ENCODE measurements at regions not wholly inside any gene's neighbourhood (a gene's known extent, or its start where the extent isn't known, plus 50 kb on each side); places are given as distances from the start of the nearest gene placed in this dataset.

DNA sequence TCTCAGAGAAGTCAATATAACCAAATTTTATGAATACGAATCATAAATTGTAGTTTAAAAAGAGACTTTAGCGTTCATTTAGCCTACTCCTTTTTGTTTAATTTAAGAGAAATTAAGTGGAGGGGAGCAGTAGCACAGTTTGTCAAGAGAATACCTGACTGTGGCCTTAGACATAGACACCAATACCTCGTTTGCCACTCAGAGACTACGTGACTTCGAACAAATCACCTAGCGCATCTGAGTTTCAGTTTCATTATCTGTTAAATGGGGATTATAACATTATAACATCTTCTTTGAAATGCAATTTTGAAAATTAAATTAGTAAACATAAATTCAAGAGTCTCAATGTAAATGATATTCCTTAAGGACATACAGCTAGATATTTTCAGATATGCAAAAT is 581.5 kb upstream of the VRK2 start (continued):
- TF ChIP-seq, protein P1, sequence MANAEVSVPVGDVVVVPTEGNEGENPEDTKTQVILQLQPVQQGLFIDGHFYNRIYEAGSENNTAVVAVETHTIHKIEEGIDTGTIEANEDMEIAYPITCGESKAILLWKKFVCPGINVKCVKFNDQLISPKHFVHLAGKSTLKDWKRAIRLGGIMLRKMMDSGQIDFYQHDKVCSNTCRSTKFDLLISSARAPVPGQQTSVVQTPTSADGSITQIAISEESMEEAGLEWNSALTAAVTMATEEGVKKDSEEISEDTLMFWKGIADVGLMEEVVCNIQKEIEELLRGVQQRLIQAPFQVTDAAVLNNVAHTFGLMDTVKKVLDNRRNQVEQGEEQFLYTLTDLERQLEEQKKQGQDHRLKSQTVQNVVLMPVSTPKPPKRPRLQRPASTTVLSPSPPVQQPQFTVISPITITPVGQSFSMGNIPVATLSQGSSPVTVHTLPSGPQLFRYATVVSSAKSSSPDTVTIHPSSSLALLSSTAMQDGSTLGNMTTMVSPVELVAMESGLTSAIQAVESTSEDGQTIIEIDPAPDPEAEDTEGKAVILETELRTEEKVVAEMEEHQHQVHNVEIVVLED (CRISPR knock-in tag; IDR thresholded peaks at IDR 0.05; ENCODE audit: borderline replicate concordance) = no peak
- TF ChIP-seq HDAC1 (CRISPR knock-in tag; IDR thresholded peaks at IDR 0.05) (no peak), IRF1 (CRISPR knock-in tag; IDR thresholded peaks at IDR 0.05; ENCODE audit: low read depth) (no peak), SRSF9 (IDR thresholded peaks at IDR 0.05; ENCODE audit: borderline replicate concordance, insufficient read depth, low read depth, low read length, poor library complexity, severe bottlenecking) (no peak)
- TF ChIP-seq, protein P2, sequence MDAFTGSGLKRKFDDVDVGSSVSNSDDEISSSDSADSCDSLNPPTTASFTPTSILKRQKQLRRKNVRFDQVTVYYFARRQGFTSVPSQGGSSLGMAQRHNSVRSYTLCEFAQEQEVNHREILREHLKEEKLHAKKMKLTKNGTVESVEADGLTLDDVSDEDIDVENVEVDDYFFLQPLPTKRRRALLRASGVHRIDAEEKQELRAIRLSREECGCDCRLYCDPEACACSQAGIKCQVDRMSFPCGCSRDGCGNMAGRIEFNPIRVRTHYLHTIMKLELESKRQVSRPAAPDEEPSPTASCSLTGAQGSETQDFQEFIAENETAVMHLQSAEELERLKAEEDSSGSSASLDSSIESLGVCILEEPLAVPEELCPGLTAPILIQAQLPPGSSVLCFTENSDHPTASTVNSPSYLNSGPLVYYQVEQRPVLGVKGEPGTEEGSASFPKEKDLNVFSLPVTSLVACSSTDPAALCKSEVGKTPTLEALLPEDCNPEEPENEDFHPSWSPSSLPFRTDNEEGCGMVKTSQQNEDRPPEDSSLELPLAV (CRISPR knock-in tag; conservative IDR thresholded peaks at IDR 0.05; ENCODE audit: low read depth) = no peak

- POLR2A ChIA-PET = no interaction called here
- no peak for ATAC-seq
- in situ Hi-C loops (cut with HindIII; ENCODE audit: extremely low pct_ligation_motif_present, low pct_unique_long_range_greater_than_20kb) = no loop called here
Measured at GRCh38 chr2:57465967-57466366, 580.6 kb upstream of the VRK2 start.

More at GRCh38 chr2:57465967-57466366, 580.6 kb upstream of the VRK2 start:
- Histone ChIP-seq H4K20me1 (ENCODE audit: insufficient read depth, low read length) (no peaks in the 10 kb centered on the region), H3K9me3 (ENCODE audit: low read length) (no peaks in the 10 kb centered on the region), H3K4me2 (ENCODE audit: low read depth, low read length) (no peak overlapping the region), H3K4me1 (ENCODE audit: insufficient read depth, low read length) (no peaks in the 10 kb centered on the region), H3K79me2 (ENCODE audit: insufficient read depth, low read length) (no peaks in the 10 kb centered on the region), H3K36me3 (replicated peaks in 1 of 2; ENCODE audit: control insufficient read depth in 1 of 2, insufficient read depth in 2 of 2, low read length in 2 of 2) (no peaks in the 10 kb centered on the region), H2AFZ (ENCODE audit: low read length) (no peak overlapping the region), H3K27me3 (ENCODE audit: control insufficient read depth in 1 of 2, insufficient read depth in 2 of 2, low read length in 2 of 2) (no peaks in the 10 kb centered on the region), H3K27ac (ENCODE audit: extremely low read length, insufficient read depth, low read length) (no peak overlapping the region), H3K4me3 (replicated peaks in 1 of 3; ENCODE audit: insufficient read depth in 1 of 3, low read depth in 2 of 3, low read length in 3 of 3) (no peak overlapping the region), H3K9ac (ENCODE audit: insufficient read depth, low read depth, low read length) (no peak overlapping the region)
- intact Hi-C loops (cut with micrococcal nuclease; ENCODE audit: unreplicated experiment) = no loop called here
- BruUV-seq (replicated peaks) = no TSS peak
- TF ChIP-seq TBL1XR1 (IDR thresholded peaks at IDR 0.05; ENCODE audit: borderline replicate concordance, low read length, partially characterized antibody) = no peak
- TF ChIP-seq, protein P3, sequence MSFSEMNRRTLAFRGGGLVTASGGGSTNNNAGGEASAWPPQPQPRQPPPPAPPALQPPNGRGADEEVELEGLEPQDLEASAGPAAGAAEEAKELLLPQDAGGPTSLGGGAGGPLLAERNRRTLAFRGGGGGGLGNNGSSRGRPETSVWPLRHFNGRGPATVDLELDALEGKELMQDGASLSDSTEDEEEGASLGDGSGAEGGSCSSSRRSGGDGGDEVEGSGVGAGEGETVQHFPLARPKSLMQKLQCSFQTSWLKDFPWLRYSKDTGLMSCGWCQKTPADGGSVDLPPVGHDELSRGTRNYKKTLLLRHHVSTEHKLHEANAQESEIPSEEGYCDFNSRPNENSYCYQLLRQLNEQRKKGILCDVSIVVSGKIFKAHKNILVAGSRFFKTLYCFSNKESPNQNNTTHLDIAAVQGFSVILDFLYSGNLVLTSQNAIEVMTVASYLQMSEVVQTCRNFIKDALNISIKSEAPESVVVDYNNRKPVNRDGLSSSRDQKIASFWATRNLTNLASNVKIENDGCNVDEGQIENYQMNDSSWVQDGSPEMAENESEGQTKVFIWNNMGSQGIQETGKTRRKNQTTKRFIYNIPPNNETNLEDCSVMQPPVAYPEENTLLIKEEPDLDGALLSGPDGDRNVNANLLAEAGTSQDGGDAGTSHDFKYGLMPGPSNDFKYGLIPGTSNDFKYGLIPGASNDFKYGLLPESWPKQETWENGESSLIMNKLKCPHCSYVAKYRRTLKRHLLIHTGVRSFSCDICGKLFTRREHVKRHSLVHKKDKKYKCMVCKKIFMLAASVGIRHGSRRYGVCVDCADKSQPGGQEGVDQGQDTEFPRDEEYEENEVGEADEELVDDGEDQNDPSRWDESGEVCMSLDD (CRISPR knock-in tag; IDR thresholded peaks at IDR 0.05; ENCODE audit: borderline replicate concordance) = no peak
- TF ChIP-seq ZNF180 (CRISPR knock-in tag; IDR thresholded peaks at IDR 0.05; ENCODE audit: borderline replicate concordance, low read depth) = no peak
- no peak for TF ChIP-seq ZBTB7B (CRISPR knock-in tag; IDR thresholded peaks at IDR 0.05)
- TF ChIP-seq ZBTB42 (CRISPR knock-in tag; IDR thresholded peaks at IDR 0.05) = no peak
- TF ChIP-seq ZNF749 (CRISPR knock-in tag; IDR thresholded peaks at IDR 0.05; ENCODE audit: borderline replicate concordance) = no peak
- no peak for TF ChIP-seq RXRA (CRISPR knock-in tag; IDR thresholded peaks at IDR 0.05)
- no peak for TF ChIP-seq HMG20A (CRISPR knock-in tag; IDR thresholded peaks at IDR 0.05; ENCODE audit: borderline replicate concordance)
- TF ChIP-seq NFYC (CRISPR knock-in tag; IDR thresholded peaks at IDR 0.05) = no peak
- TF ChIP-seq KLF12 (CRISPR knock-in tag; IDR thresholded peaks at IDR 0.05; ENCODE audit: borderline replicate concordance) = no peak
- TF ChIP-seq ZNF549 (CRISPR knock-in tag; IDR thresholded peaks at IDR 0.05) = no peak
- 2% methylated on average over 2 of the region's 2 CpGs for WGBS (ENCODE audit: low lambda C conversion rate)
- CTCF ChIA-PET (ENCODE audit: low intra/inter-chr PET ratio, low total read pairs) = no interaction called here
- FAIRE-seq = no peak
- no peak for DNase-seq (ENCODE audit: low spot score)
